HS-5 (cell line): ENCODE measurements at regions not wholly inside any gene's neighbourhood (a gene's known extent, or its start where the extent isn't known, plus 50 kb on each side); places are given as distances from the start of the nearest gene placed in this dataset.
A peak's percentile ranks its signal among the peaks of the same experiment; 100 is the strongest.

Experiments
- DNase-seq: peaks from one replicate; pipeline ENCODE4 v3.0.0-alpha.2; 2012; ENCODE audit warnings: low read depth

GRCh38 chr16:59179446-59180082 is 445.4 kb upstream of the GOT2 start:
- peak; percentile 85 for DNase-seq

DNA sequence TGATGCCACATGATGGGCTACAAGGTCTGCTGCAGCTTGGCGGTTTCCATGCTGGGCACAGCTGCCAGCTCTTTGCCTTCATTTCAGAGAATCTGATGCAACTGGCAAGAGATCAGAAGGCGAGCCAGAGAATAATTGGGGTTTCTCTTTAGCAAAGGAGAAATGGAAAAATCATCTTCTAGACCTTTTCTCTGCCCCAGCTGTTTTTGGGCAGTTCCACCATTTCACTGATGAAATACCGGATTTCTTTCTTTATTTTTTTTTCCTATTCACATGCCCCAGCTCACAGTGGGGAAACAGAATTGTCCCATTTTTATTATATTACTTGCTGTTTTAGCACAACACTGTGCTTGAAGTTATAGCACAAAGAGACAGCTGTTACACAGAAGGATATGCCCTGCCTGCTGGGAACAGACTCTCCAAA is 439.3 kb upstream of the GOT2 start:
- no peak for DNase-seq

DNA sequence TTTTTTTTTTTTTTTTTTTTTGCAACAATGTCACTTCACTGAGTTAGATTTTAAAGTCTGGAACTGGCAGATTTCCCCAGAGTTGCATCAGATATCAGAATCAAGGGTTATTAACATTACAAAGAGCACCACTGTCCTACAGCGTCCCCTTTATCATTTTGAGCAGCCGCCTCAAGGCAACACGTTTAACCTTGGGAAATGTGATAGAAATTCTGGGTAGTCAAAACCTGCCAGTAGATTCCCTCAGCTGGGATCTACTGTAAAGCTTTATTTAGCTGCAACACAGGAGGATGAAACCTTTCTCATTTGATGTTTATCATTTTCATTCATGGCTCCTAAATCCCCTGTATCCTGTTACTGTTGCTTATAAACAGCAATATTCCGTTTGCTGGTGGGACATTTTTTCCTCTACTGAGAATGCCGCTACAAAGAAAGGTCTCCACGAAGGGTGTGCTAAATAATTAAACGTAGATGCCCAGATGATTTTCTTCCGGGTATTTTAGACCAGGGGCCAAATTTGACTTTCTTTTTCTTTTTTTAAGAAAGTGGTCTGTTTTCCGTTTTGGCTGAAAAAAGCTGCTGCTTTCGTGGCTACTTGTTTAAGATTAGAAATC is 436.1 kb upstream of the GOT2 start:
- DNase-seq, result no peak

DNA sequence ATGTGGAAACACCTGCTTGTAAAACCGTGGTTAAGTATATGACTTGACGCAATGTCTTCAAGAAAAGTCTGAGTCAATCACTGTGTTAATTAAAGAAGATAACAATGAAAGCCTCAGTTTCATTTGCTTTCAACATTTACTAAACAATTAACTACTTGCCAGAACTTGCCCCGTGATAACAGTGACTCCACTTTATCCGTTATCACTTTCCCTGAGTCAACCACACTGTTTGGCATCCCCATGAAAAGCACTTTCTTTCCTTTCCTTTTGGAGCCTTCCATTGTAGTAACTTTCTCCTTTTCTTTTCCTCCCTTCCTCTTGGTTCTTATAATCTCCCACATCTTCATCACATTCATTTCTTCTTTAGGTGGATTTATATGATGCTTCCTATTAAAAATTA is 435.1 kb upstream of the GOT2 start:
- DNase-seq, result no peak

DNA sequence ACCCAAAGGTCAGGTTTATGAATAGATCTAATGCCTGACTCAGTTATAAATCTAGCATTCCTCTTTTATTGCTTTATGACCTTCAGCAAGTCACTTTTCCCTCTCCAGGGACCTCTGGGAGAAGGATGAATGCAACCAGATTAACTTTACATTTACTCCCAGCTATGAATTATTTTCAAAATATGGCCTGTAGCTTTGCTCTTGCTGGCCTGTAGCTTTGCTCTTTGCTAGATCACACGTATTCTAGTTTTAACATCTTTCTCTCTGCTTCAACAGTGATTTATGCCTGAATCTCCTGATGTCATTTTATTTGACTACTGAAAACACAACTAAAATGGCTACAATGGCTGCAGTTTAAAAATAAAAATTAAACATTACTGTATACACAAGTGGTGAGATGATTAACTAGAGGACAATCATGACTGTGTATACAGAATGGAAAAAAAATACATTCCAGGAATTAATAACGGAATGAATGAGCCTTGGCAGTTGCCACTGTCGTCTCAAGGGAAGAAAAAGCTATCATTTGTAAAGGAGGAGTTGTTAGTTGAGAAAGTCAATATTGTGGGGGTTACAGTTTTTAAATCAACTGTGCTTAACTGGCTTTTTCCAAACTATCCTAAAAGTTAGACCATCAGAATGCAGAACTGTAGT is 434.5 kb upstream of the GOT2 start:
- no peak for DNase-seq

- no peak for DNase-seq
Measured at GRCh38 chr16:59164461-59164860, 430.3 kb upstream of the GOT2 start.

- no peak for DNase-seq
Measured at GRCh38 chr16:59163371-59164055, 429.4 kb upstream of the GOT2 start.

- no peak for DNase-seq
Measured at GRCh38 chr16:59161679-59162078, 427.6 kb upstream of the GOT2 start.

- DNase-seq, result no peak
Measured at GRCh38 chr16:59154295-59154694, 420.2 kb upstream of the GOT2 start.

DNA sequence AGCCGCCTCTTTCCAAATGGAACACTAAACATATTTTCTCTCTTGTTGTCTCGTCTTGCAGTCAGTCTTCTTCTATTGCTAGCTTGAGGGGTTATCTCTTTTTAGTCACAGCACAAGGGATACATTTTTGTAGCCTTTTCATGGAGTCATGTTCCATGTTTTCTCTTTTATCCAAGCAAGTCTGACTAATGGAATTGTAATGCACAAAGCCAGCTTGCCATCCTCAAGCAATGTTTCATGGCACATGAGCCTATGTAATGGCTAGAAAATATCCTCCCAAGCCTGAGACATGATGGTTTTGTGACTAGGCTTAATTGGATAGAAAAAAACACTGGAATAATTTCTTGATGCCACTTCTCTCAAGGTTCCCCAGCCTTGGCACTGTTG is 414.6 kb upstream of the GOT2 start:
- DNase-seq, result peak; percentile 25

DNA sequence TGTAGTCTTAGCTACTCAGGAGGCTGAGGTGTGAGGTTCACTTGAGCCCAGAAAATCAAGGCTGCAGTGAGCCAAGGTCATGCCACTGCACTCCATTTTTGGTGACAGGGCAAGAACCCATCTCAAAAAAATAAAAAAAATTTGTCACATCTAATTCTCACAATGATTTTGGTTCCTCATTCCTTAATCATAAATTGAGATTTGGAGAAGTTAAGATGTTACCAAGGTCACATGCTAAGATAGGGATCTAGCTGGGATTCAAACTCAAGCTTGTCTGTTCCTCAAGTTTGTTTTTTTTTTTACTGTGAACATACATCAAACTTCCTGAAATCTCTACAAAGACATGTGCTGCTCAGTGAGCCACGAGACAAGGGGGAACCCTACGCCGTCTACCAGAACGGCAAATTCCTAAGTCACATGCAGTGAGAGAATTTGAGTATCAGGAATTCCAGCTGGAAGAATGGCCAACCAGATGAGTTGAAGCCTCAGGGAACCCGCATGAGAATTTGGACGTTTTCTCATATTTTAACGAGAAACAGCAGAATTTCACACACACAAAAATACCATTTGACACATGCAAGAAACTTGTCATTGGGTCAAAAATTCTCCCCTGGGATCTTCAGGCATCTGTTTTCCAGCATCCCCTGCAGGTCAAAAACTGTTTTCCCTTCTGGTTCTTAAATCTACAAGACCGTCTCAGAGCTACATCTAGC is 414.1 kb upstream of the GOT2 start:
- peak; percentile 5 for DNase-seq

GRCh38 chr16:59146140-59146539 is 412.0 kb upstream of the GOT2 start:
- DNase-seq, result no peak

DNA sequence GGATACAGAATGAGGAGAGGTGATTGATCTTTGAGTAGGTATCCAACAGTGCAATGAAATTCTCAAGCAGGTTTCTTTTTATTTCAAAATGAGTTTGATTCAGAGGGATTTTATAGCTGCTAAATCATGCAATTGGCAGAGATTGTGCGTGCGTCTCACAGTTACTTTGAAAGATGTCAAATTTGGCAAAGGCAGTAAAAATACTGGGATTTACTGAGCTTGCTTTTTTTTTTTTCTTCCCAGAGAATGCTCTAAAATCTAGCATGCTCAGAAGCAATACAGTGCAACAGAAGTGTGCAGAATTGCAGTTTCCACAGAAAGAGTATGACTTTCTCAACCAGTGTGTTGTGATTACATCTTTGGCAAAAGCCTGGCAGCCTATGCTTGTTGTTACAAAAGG is 410.7 kb upstream of the GOT2 start:
- no peak for DNase-seq

GRCh38 chr16:59144326-59144725 is 410.2 kb upstream of the GOT2 start:
- DNase-seq, result no peak

DNA sequence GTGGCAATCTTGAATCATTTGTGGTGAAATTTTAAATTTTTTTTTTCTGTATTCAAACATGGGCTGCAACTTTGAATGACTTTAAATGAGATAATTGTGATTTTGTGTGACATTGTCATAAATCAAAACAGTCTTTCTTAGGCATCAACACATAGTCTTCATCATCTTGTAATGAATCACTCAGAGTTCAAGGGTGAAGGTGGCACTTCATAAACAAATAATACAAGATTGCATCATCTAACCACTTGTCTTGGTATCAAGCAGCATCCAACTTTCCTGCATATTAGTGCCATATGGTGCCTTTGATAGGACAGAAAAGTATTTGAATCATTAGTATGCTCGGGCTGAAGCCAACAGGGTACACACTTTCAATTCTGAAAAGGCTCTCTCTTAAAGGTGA is 392.4 kb upstream of the GOT2 start:
- no peak for DNase-seq

DNA sequence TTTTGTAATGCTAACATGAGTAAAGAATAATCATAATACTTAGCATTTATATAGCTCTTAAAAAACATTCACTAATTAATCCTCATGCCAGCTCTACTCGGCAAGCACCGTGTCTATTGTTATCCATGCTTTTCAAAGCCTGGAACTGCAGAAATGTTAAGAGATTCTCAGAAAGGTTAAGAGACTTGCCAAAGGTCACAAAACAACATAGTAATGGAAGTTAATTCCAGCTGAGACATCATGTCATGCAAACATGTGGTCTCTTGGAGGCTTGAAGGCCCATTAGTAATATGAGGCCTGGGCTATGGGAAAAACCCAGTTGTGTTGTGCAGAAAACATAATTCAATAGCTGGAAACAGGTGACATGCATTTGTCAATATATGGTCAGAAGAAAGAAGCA is 389.9 kb upstream of the GOT2 start:
- DNase-seq, result no peak

DNA sequence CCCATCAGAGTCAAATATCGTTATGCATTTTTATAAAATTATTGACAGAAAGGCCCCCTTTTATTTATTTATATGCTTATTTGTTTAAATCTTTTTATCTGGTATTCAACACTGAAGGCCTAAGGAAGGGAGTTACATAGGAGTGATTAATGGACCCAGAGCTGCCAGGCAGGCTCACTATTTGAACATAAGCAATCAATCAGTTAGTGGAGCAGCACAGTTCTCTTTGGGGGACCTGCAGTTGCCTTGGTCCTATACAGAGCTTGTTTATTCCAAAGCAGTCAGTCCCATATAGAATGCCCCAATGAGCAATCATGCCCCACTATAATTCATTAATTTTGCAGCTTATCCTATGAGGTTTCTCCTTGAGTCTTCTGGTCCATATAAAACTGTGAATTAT is 389.4 kb upstream of the GOT2 start:
- DNase-seq, result no peak

GRCh38 chr16:59122262-59122537 is 388.1 kb upstream of the GOT2 start:
- no peak for DNase-seq

DNA sequence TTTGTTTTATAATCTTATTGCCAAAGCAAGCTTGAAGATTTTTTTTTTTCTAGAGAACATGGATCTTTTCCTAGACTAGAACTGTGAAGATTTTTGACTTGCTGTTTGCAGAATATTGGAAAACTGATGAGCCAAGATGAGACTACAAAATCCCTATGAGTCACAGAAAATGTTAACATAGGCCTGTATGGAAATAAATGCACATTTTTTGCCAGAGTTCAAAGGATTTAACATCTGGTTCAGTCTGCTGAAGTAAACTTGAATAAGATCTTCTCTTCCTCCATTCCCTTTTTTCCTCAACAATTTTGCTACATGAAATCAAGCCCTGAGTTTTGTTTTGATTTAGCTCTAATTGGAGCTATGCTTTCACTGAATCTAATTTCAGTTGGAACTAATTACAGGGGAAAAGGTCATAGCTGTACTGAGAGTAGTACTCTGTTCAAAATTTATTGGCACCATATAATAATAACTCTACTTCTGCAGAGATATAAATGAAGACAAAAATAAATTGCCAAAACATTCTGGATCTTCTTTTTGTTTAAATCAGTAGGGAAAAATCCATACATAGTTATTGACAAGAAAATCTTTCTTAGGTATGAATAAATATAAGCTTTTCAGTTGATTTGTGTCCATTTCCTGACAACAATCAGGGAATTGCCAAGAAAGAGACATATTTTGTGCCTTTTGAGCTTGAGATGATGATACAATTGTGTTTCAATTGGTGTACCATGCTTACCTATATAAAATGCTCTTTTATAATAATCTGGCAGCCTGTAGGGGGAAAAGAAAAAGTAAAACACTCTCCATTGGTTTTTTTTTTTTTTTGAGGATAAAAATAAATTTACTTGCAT is 387.5 kb upstream of the GOT2 start:
- DNase-seq, result no peak

- no peak for DNase-seq
Measured at GRCh38 chr16:59116744-59117143, 382.6 kb upstream of the GOT2 start.

DNA sequence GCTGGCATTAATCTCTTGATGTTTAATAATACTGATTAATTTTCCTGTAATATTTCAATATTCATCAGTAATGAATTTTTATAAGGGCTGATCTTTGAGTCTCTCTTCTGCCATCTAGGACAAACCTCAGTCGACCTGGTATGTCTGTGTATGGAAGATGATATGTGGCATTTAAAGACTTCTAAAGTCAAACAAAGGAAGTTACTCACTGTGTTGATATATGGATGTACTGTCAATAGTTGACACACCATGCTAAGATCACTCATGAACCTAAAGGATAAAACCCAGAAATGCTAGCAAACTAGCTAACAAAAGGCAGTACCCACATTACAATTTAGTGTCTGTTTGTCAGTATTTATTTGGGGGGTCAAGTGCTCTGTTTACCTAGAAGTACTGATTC is 380.7 kb upstream of the GOT2 start:
- no peak for DNase-seq
